ENCODE measurements at regions not wholly inside any gene's neighbourhood (a gene's known extent, or its start where the extent isn't known, plus 50 kb on each side); places are given as distances from the start of the nearest gene placed in this dataset.

- Histone ChIP-seq H2BK15ac (ENCODE audit: low read length) (no peak overlapping the region), H2BK120ac (replicated peaks; ENCODE audit: low read depth, low read length) (no peak overlapping the region), H3K4me2 (ENCODE audit: insufficient read depth in 1 of 2, low read depth in 2 of 2, low read length in 2 of 2) (no peak overlapping the region), H3K79me2 (ENCODE audit: control insufficient read depth in 1 of 2, insufficient read depth in 2 of 2, low read length in 2 of 2) (no peaks in the 10 kb centered on the region), H2AK5ac (ENCODE audit: low read depth, low read length) (no peak overlapping the region), H3K27ac (ENCODE audit: low read depth, low read length) (no peak overlapping the region), H2BK12ac (ENCODE audit: low read depth, low read length) (no peak overlapping the region), H2AFZ (ENCODE audit: low read length) (no peak overlapping the region), H2BK20ac (ENCODE audit: low read length) (no peak overlapping the region), H3K9me3 (ENCODE audit: insufficient read depth in 2 of 2, low read depth in 1 of 2, low read length in 1 of 2) (no peaks in the 10 kb centered on the region), H3K4me3 (ENCODE audit: extremely low read depth in 1 of 4, insufficient read depth in 2 of 4, low read depth in 3 of 4, low read length in 4 of 4) (no peak overlapping the region), H4K20me1 (replicated peaks in 1 of 2; ENCODE audit: control insufficient read depth in 1 of 2, insufficient read depth in 2 of 2, low read length in 2 of 2) (no peaks in the 10 kb centered on the region), H3K9ac (replicated peaks in 1 of 4; ENCODE audit: extremely low read depth in 1 of 4, low read depth in 3 of 4, low read length in 3 of 4) (no peak overlapping the region), H3K23ac (ENCODE audit: insufficient read length) (no peak overlapping the region), H3K4me1 (replicated peaks in 1 of 4; ENCODE audit: control insufficient read depth in 3 of 4, insufficient read depth in 4 of 4, low read length in 3 of 4) (no peaks in the 10 kb centered on the region), H3K56ac (replicated peaks; ENCODE audit: insufficient read length, low read depth, low read length) (no peak overlapping the region), H3K79me1 (ENCODE audit: low read depth, low read length) (no peaks in the 10 kb centered on the region), H3K4ac (replicated peaks; ENCODE audit: insufficient read length, low read depth, low read length) (no peak overlapping the region), H3K14ac (ENCODE audit: insufficient read length) (no peak overlapping the region), H3K36me3 (ENCODE audit: control insufficient read depth in 2 of 4, insufficient read depth in 4 of 4, low read length in 3 of 4) (no peaks in the 10 kb centered on the region), H4K8ac (ENCODE audit: extremely low read depth, insufficient read depth, low read length) (no peak overlapping the region), H2BK5ac (ENCODE audit: low read depth, low read length) (no peak overlapping the region), H3K18ac (ENCODE audit: extremely low read depth, low read length) (no peak overlapping the region), H3K23me2 (ENCODE audit: low read depth, low read length) (no peaks in the 10 kb centered on the region), H4K91ac (replicated peaks; ENCODE audit: insufficient read length, low read length) (no peak overlapping the region), H4K5ac (ENCODE audit: insufficient read length, low read depth, low read length) (no peak overlapping the region), H3K27me3 (replicated peaks in 1 of 4; ENCODE audit: control insufficient read depth in 3 of 4, extremely low read depth in 1 of 4, insufficient read depth in 3 of 4, low read length in 3 of 4) (no peaks in the 10 kb centered on the region)
- ChIA-PET POLR2A (ENCODE audit: partially characterized antibody) (no interaction called here), CTCF (ENCODE audit: partially characterized antibody) (interaction anchor here (1.5 kb wide), 1 partner anchor 150 kb away, joined by 3 read pairs; no protein-coding TSS in a partner anchor)
- WGBS, 2 experiments (ENCODE audit: extremely low coverage in 1 of 2, insufficient coverage in 1 of 2, insufficient read length in 1 of 2, insufficient replicate concordance in 2 of 2, low coverage in 1 of 2, low lambda C conversion rate in 2 of 2, missing lambda C conversion rate in 1 of 2): 100% methylated on average over 1 of the region's 1 CpG; no CpG with 5 or more reads in 1 of the 2 experiments
- no peak for FAIRE-seq
- DNase-seq (ENCODE audit: low read depth in 1 of 2, low spot score in 2 of 2): no peak
- no peak for TF ChIP-seq BRCA1 (IDR thresholded peaks at IDR 0.05; ENCODE audit: low read depth, low read length)
- TF ChIP-seq SAP30 (IDR thresholded peaks at IDR 0.05; ENCODE audit: insufficient read depth, insufficient replicate concordance, low read length): no peak
- no peak for TF ChIP-seq KDM1A (IDR thresholded peaks at IDR 0.05; ENCODE audit: borderline replicate concordance, low read length)
- no peak for TF ChIP-seq HDAC6 (IDR thresholded peaks at IDR 0.05; ENCODE audit: low read depth, low read length)
- TF ChIP-seq GTF2F1 (IDR thresholded peaks at IDR 0.05; ENCODE audit: borderline replicate concordance, low read depth, low read length): no peak
- TF ChIP-seq ASH2L (IDR thresholded peaks at IDR 0.05; ENCODE audit: low read length): no peak
- no peak for TF ChIP-seq KDM5A (IDR thresholded peaks at IDR 0.05; ENCODE audit: low read length)
- TF ChIP-seq CTBP2 (IDR thresholded peaks at IDR 0.05; ENCODE audit: borderline replicate concordance, insufficient read depth, insufficient read length, low read length): no peak
- no peak for TF ChIP-seq JUND (IDR thresholded peaks at IDR 0.05; ENCODE audit: low read length)
- no peak for TF ChIP-seq RBBP5 (IDR thresholded peaks at IDR 0.05; ENCODE audit: borderline replicate concordance, low read depth, low read length)
- TF ChIP-seq POU5F1 (IDR thresholded peaks at IDR 0.05; ENCODE audit: low read depth, low read length): no peak
- no peak for TF ChIP-seq YY1 (IDR thresholded peaks at IDR 0.05; ENCODE audit: low read depth, low read length)
- no peak for TF ChIP-seq SIRT6 (IDR thresholded peaks at IDR 0.05; ENCODE audit: low read length)
- no peak for TF ChIP-seq BACH1 (IDR thresholded peaks at IDR 0.05; ENCODE audit: low read length)
- TF ChIP-seq POLR2A (IDR thresholded peaks at IDR 0.05; ENCODE audit: control extremely low read depth in 1 of 2, low read depth in 2 of 2, low read length in 2 of 2): no peak
- TF ChIP-seq PHF8 (conservative IDR thresholded peaks at IDR 0.05; ENCODE audit: low read depth, low read length): no peak
Measured at GRCh38 chr9:28624771-28625170, 1051.5 kb upstream of the C9orf72 start.
